Astrocyte (in vitro differentiated cells and primary cell): ENCODE measurements at regions not wholly inside any gene's neighbourhood (a gene's known extent, or its start where the extent isn't known, plus 50 kb on each side); places are given as distances from the start of the nearest gene placed in this dataset.

Experiments
- DNase-seq: peaks from one replicate; pipeline ENCODE4 v3.0.0-alpha.2; 2010; ENCODE audit warnings: low read depth
- FAIRE-seq: peaks from 2 replicates; lab custom pipeline; 2011; peaks lifted over from hg19 to GRCh38; lab: Jason Lieb, UNC
- H2AFZ ChIP-seq: 2 replicates; pipeline ENCODE4 v1.6.0; 2012; ENCODE audit warnings: low read depth, low read length, inconsistent platforms
- H3K27ac ChIP-seq: 2 replicates; pipeline ENCODE4 v1.5.1; 2011; ENCODE audit warnings: low read depth, low read length, inconsistent platforms
- H3K27me3 ChIP-seq: 2 replicates; pipeline ENCODE4 v1.6.0; 2011; ENCODE audit warnings: low read length, inconsistent platforms; ENCODE audit not compliant: insufficient read depth
- H3K36me3 ChIP-seq: 2 replicates; pipeline ENCODE4 v1.5.1; 2011; ENCODE audit warnings: low read length, inconsistent platforms; ENCODE audit not compliant: insufficient read depth
- H3K4me1 ChIP-seq: 2 replicates; pipeline ENCODE4 v1.5.1; 2011; ENCODE audit warnings: low read length, inconsistent platforms; ENCODE audit not compliant: insufficient read depth
- H3K4me2 ChIP-seq: 2 replicates; pipeline ENCODE4 v1.6.0; 2012; ENCODE audit warnings: low read length, inconsistent platforms
- H3K4me3 ChIP-seq: 2 replicates; pipeline ENCODE4 v1.5.1; 2011; ENCODE audit warnings: low read depth, mild to moderate bottlenecking, low read length, inconsistent platforms; ENCODE audit not compliant: insufficient read depth
- H3K79me2 ChIP-seq: 2 replicates; pipeline ENCODE4 v1.6.0; 2012; ENCODE audit warnings: mild to moderate bottlenecking, low read length, inconsistent platforms; ENCODE audit not compliant: insufficient read depth
- H3K9ac ChIP-seq: 2 replicates; pipeline ENCODE4 v1.6.0; 2012; ENCODE audit warnings: mild to moderate bottlenecking, low read length, inconsistent platforms
- H3K9me3 ChIP-seq: 2 replicates; pipeline ENCODE4 v1.5.1; 2012; ENCODE audit warnings: low read depth, mild to moderate bottlenecking, low read length, inconsistent platforms; ENCODE audit not compliant: insufficient read depth
- H4K20me1 ChIP-seq: 2 replicates; pipeline ENCODE4 v1.6.0; 2012; ENCODE audit warnings: low read length, inconsistent platforms; ENCODE audit not compliant: insufficient read depth
- H3K27ac Mint-ChIP-seq: one replicate; pipeline ENCODE4 v1.8.0; 2021; ENCODE audit warnings: mild to moderate bottlenecking, mixed read lengths; ENCODE audit not compliant: unreplicated experiment
- H3K27me3 Mint-ChIP-seq: one replicate; pipeline ENCODE4 v1.8.0; 2021; ENCODE audit warnings: low read depth, mixed read lengths; ENCODE audit not compliant: unreplicated experiment
- H3K36me3 Mint-ChIP-seq: one replicate; pipeline ENCODE4 v1.8.0; 2021; ENCODE audit warnings: low read depth, mixed read lengths; ENCODE audit not compliant: unreplicated experiment
- H3K4me1 Mint-ChIP-seq: one replicate; pipeline ENCODE4 v1.8.0; 2021; ENCODE audit warnings: low read depth, mixed read lengths; ENCODE audit not compliant: unreplicated experiment
- H3K4me3 Mint-ChIP-seq: one replicate; pipeline ENCODE4 v1.8.0; 2021; ENCODE audit warnings: mild to moderate bottlenecking, moderate library complexity, mixed read lengths; ENCODE audit not compliant: unreplicated experiment
- H3K9me3 Mint-ChIP-seq: one replicate; pipeline ENCODE4 v1.8.0; 2021; ENCODE audit warnings: mild to moderate bottlenecking, mixed read lengths; ENCODE audit not compliant: unreplicated experiment
- CTCF ChIP-seq: IDR thresholded peaks from 2 replicates; pipeline ENCODE4 v1.5.1; 2011; ENCODE audit warnings: low read depth, mild to moderate bottlenecking, inconsistent platforms, low read length, moderate library complexity; ENCODE audit not compliant: insufficient read depth
- EZH2 ChIP-seq: IDR thresholded peaks from 2 replicates; pipeline ENCODE4 v1.6.1; 2012; ENCODE audit warnings: mild to moderate bottlenecking, low read length, inconsistent platforms; ENCODE audit not compliant: insufficient read depth

DNA sequence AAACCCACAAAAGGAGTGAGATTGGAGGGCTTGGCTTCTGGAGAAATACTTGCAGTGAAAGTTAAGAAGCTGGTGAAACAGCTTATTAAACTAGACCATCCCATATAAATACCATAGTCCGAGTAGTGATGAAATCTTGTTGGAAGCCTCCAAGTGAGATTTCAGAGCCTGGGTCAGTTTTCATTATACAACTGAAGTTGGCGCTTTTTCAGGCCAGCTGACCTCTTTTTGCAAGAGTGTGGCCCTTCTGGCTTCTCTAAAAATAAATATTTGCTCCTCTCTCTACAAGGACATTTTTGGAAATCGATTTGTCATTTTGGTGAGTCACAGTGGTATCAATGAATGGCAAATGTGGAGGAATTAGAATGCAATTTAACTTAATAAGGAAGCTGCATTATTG, 51.2 kb upstream of the THRB start:
- Histone ChIP-seq H3K79me2 (no peaks in the 10 kb centered on the region), H3K4me3 (no peak overlapping the region), H2AFZ (no peak overlapping the region), H3K9ac (no peak overlapping the region), H3K27me3 (no peaks in the 10 kb centered on the region), H3K4me1 (no peaks in the 10 kb centered on the region), H4K20me1 (no peaks in the 10 kb centered on the region), H3K27ac (no peak overlapping the region), H3K4me2 (no peak overlapping the region), H3K9me3 (no peaks in the 10 kb centered on the region), H3K36me3 (no peaks in the 10 kb centered on the region)
- Mint-ChIP-seq H3K4me3 (no peak overlapping the region), H3K36me3 (no peaks in the 10 kb centered on the region), H3K4me1 (no peaks in the 10 kb centered on the region), H3K9me3 (no peaks in the 10 kb centered on the region), H3K27me3 (peaks cover 3% of the 10 kb centered on the region), H3K27ac (no peak overlapping the region)
- DNase-seq = no peak
- no peak for TF ChIP-seq CTCF
- no peak for TF ChIP-seq EZH2
- no peak for FAIRE-seq

DNA sequence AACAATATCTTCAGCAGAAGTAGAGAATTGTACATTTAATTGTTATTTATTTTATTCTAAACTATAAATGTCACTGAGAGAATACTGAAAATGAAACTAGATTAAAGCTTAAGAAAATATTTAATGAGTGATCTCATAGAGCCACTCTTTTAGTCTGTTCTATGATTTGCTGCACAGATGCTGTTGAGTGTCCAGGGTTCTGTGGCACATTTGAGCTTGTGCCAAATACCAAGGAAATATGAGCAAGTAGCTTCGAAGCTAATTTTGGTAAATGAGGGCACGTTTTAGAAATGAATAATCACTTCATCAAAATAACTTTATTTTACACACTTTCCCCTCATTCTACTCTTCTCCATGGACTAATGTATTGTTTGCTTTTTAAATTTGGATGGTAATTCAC, 53.6 kb upstream of the THRB start:
- H3K27me3 ChIP-seq = no peaks in the 10 kb centered on the region
- Mint-ChIP-seq H3K4me3 (no peak overlapping the region), H3K27me3 (no peaks in the 10 kb centered on the region), H3K4me1 (no peaks in the 10 kb centered on the region), H3K36me3 (no peaks in the 10 kb centered on the region), H3K9me3 (no peaks in the 10 kb centered on the region), H3K27ac (no peak overlapping the region)
- TF ChIP-seq EZH2 = no peak
- no peak for TF ChIP-seq CTCF
- H4K20me1 ChIP-seq = no peaks in the 10 kb centered on the region
- H3K36me3 ChIP-seq = no peaks in the 10 kb centered on the region
- H2AFZ ChIP-seq = no peak overlapping the region
- FAIRE-seq (no peak), DNase-seq (peak; percentile 8)
- no peak overlapping the region for H3K4me2 ChIP-seq
- H3K79me2 ChIP-seq = no peaks in the 10 kb centered on the region
- H3K9me3 ChIP-seq = no peaks in the 10 kb centered on the region
- no peak overlapping the region for H3K9ac ChIP-seq
- no peaks in the 10 kb centered on the region for H3K4me1 ChIP-seq
- H3K27ac ChIP-seq = no peak overlapping the region
- no peak overlapping the region for H3K4me3 ChIP-seq

DNA sequence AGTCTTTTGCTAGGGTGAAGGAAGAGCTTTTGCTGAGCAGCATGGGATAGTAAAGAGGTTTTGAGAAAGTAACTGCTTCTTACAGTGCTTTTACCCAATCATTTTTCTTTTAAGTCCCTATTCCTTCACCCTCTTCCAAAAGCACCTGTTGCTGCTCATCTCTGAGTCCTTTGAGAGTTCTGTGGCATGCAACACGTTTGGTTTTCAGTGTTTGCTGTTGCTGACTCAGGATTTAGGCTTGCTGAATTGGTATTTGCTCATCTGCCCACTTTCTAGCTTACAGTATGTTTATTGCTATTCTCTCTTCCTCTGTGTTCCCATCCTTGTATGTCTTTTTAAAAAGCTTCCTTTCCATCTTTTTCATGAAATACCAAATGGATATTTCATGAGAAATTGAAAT, 55.9 kb upstream of the THRB start:
- H3K9me3 Mint-ChIP-seq = no peaks in the 10 kb centered on the region
- Histone ChIP-seq H3K4me1 (no peaks in the 10 kb centered on the region), H3K36me3 (no peaks in the 10 kb centered on the region), H3K9ac (no peak overlapping the region), H3K79me2 (no peaks in the 10 kb centered on the region), H3K4me2 (no peak overlapping the region), H3K27ac (no peak overlapping the region), H2AFZ (no peak overlapping the region), H3K9me3 (no peaks in the 10 kb centered on the region), H4K20me1 (no peaks in the 10 kb centered on the region), H3K27me3 (no peaks in the 10 kb centered on the region), H3K4me3 (no peak overlapping the region)
- no peaks in the 10 kb centered on the region for H3K27me3 Mint-ChIP-seq
- no peak for FAIRE-seq
- no peaks in the 10 kb centered on the region for H3K4me1 Mint-ChIP-seq
- no peak for DNase-seq
- H3K27ac Mint-ChIP-seq = no peak overlapping the region
- no peaks in the 10 kb centered on the region for H3K36me3 Mint-ChIP-seq
- no peak for TF ChIP-seq EZH2
- no peak overlapping the region for H3K4me3 Mint-ChIP-seq
